Spinal cord (tissue), 9 donors: ENCODE measurements at regions not wholly inside any gene's neighbourhood (a gene's known extent, or its start where the extent isn't known, plus 50 kb on each side); places are given as distances from the start of the nearest gene placed in this dataset.

ENCODE experiments used
- DNase-seq, 6 donors: peaks; one replicate each; pipeline versions ENCODE4 v3.0.0 to v3.0.0-alpha.2; 2013 to 2015; ENCODE audit warnings: low spot score in 6 of 6, low read depth in 4 of 6
- H3K27ac ChIP-seq: one replicate; pipeline ENCODE4 v1.5.1; 2013; ENCODE audit warnings: low read depth, low read length, control low read depth
- H3K27me3 ChIP-seq: one replicate; pipeline ENCODE4 v1.6.1; 2013; ENCODE audit warnings: low read length; ENCODE audit not compliant: control insufficient read depth, insufficient read depth
- H3K36me3 ChIP-seq: one replicate; pipeline ENCODE4 v1.6.1; 2013; ENCODE audit warnings: low read length; ENCODE audit not compliant: control insufficient read depth, insufficient read depth
- H3K4me1 ChIP-seq: one replicate; pipeline ENCODE4 v1.6.1; 2013; ENCODE audit warnings: low read length; ENCODE audit not compliant: control insufficient read depth, insufficient read depth
- H3K4me3 ChIP-seq: one replicate; pipeline ENCODE4 v1.5.1; 2013; ENCODE audit warnings: low read depth, low read length, control low read depth
- H3K9me3 ChIP-seq: one replicate; pipeline ENCODE4 v1.6.1; 2013; ENCODE audit warnings: low read length; ENCODE audit not compliant: control insufficient read depth, insufficient read depth
- WGBS: methylation state at CpG from one replicate; pipeline ENCODE4 v1.1.5; 2013; ENCODE audit warnings: missing lambda C conversion rate; ENCODE audit not compliant: insufficient coverage; 5-methylcytosine and 5-hydroxymethylcytosine counted together
- donor health status: healthy.

DNA sequence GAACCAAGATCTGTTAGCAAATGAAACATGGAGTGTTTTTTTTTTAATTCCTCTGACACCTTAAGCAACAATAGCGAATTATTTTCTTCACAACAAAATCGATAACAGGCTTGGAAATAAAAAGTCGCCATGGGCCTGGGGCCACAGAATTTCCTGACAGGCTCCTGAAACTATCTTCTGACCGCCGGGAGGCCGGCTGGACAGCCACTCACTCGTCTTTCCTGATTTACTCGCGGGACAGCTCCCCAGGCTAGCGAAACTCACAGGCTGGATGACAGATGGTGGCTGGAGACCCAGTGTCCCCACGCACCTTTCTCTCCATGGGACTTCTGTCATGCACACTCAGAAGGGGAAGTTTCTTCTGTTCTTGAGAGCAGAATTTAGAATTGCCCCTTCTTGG lies 143.3 kb upstream of the IRX2 start:
- no peak overlapping the region for H3K27ac ChIP-seq
- WGBS: 83% methylated on average over 11 of the region's 11 CpGs
- peaks cover 2% of the 10 kb centered on the region for H3K4me1 ChIP-seq
- H3K9me3 ChIP-seq: no peaks in the 10 kb centered on the region
- DNase-seq: no peak
- H3K27me3 ChIP-seq: peaks cover 2% of the 10 kb centered on the region
- H3K36me3 ChIP-seq: no peaks in the 10 kb centered on the region
- H3K4me3 ChIP-seq: no peak overlapping the region

DNA sequence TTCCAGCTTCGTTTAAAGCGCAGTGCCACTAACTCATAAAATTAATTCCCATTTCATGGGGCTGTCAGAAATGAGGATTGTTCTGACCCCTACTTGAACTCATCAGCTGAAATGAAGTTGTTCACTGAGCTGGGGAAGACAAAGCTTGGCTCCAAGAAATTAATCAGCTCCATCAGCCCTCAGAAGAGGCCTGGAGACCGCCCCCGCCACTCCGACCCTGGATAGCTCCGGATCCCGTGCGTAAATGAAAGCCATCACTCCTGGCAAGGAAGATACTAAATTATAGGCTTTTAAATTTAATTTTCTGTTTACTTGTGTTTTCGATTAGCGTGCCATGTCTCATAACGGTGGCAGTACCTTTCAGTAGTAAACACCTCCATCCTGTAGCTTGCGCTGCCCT lies 142.8 kb upstream of the IRX2 start:
- peak in 1 of 6 donors; percentile 67 for DNase-seq
- H3K9me3 ChIP-seq: no peaks in the 10 kb centered on the region
- H3K36me3 ChIP-seq: no peaks in the 10 kb centered on the region
- peaks cover 2% of the 10 kb centered on the region for H3K4me1 ChIP-seq
- WGBS: 78% methylated on average over 5 of the region's 12 CpGs
- peaks cover 2% of the 10 kb centered on the region for H3K27me3 ChIP-seq
- H3K4me3 ChIP-seq: no peak overlapping the region
- no peak overlapping the region for H3K27ac ChIP-seq

DNA sequence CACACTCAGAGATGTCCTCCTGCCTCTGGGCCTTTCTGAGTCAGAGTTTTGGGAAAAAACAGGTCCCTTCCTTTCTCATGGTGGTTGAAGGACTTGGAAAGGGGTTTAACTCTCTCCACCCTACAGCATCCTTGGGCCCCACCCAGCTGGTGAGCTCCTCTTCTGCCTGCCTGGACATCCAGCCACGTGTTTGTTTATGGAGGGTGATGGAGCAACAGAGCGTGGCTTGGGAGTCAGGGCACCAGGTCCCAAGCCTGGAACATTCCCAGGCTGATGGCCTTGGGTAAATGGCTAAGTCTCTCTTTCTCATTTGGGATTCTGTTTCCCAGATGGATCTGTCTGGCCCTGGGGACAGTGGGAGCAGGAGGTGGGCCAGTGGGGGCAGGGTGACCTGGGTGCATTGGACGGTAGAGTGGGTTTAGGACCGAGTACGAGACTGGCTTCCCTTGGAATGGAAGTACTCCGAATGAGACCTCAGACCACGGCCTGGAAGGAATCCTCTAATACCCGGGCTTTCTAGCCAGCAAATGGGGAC lies 141.1 kb upstream of the IRX2 start:
- Histone ChIP-seq H3K27ac (no peak overlapping the region), H3K27me3 (peaks cover under 1% of the 10 kb centered on the region), H3K36me3 (no peaks in the 10 kb centered on the region), H3K4me3 (no peak overlapping the region), H3K4me1 (peaks cover 2% of the 10 kb centered on the region), H3K9me3 (no peaks in the 10 kb centered on the region)
- 86% methylated on average over 3 of the region's 8 CpGs for WGBS
- no peak for DNase-seq

DNA sequence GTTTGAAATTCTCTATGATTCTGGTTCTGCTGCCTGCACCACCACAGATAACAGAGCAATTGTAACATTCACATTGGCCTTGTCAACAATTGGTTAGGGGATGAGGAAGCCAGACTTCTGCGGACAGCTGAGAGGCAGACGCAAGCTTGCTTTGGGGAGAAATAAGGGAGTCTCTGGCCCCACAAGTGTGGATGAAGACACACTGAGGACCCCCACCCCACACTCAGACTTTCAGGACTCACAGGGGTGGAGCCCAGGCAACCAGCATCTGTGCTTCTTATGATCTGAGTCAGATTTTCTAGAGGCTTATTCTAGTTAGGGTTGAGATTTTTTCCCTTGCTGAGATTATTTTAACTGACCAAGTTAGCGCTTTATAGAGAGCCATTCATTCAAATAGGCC lies 140.3 kb upstream of the IRX2 start:
- no peaks in the 10 kb centered on the region for H3K9me3 ChIP-seq
- no peak overlapping the region for H3K27ac ChIP-seq
- no CpG with 5 or more reads among the region's 3 CpGs for WGBS
- H3K4me3 ChIP-seq: no peak overlapping the region
- H3K36me3 ChIP-seq: no peaks in the 10 kb centered on the region
- peaks cover 2% of the 10 kb centered on the region for H3K4me1 ChIP-seq
- DNase-seq: no peak
- peaks cover 2% of the 10 kb centered on the region for H3K27me3 ChIP-seq

DNA sequence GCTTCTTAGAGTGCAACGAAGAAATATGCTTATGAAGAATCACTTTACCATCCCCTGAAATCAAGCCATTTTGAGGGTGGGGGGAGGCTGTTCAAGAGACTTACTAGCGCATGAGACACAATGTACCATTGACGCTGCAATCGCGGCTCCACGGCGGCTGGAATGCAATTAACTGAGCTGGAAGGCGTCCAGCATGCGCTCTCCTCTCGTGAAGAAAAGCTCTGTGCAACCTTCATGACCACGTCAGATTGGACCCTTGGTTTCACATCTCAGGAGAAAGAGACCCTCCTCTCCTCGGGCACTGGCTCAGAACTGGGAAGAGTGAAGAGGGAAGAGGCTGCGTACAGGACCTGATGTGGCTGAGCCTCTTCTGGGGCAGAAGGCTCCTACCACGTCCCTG lies 138.5 kb upstream of the IRX2 start:
- peaks cover 2% of the 10 kb centered on the region for H3K27me3 ChIP-seq
- no peak overlapping the region for H3K4me3 ChIP-seq
- DNase-seq: no peak
- WGBS: 74% methylated on average over 9 of the region's 14 CpGs
- H3K4me1 ChIP-seq: peaks cover 2% of the 10 kb centered on the region
- no peaks in the 10 kb centered on the region for H3K36me3 ChIP-seq
- no peaks in the 10 kb centered on the region for H3K9me3 ChIP-seq
- no peak overlapping the region for H3K27ac ChIP-seq

DNA sequence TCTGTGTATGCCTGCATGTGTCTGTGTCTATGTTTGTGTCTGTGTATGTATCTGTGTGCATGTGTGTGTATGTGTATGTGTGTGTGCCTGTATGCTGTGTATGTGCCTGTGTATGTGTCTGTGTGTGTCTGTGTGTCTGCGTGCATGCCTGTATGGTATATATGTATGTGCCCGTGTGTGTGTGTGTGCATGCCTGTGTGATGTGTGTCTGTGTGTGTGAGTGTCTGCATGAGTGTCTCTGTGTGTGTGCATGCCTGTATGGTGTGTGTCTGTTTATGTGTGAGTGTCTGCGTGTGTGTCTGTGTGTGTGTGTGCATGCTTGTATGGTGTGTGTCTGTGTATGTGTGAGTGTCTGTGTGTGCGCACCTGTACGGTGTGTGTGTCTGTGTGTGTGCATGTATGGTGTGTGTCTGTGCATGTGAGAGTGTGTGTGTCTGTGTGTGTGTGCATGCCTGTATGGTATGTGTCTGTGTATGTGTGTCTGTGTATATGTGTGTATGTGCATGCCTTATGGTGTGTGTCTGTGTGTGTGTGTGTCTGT lies 137.1 kb upstream of the IRX2 start:
- H3K4me1 ChIP-seq: peaks cover 2% of the 10 kb centered on the region
- no peak overlapping the region for H3K27ac ChIP-seq
- WGBS: 97% methylated on average over 5 of the region's 5 CpGs
- H3K36me3 ChIP-seq: no peaks in the 10 kb centered on the region
- no peaks in the 10 kb centered on the region for H3K9me3 ChIP-seq
- H3K4me3 ChIP-seq: no peak overlapping the region
- no peak for DNase-seq
- peaks cover 2% of the 10 kb centered on the region for H3K27me3 ChIP-seq

DNA sequence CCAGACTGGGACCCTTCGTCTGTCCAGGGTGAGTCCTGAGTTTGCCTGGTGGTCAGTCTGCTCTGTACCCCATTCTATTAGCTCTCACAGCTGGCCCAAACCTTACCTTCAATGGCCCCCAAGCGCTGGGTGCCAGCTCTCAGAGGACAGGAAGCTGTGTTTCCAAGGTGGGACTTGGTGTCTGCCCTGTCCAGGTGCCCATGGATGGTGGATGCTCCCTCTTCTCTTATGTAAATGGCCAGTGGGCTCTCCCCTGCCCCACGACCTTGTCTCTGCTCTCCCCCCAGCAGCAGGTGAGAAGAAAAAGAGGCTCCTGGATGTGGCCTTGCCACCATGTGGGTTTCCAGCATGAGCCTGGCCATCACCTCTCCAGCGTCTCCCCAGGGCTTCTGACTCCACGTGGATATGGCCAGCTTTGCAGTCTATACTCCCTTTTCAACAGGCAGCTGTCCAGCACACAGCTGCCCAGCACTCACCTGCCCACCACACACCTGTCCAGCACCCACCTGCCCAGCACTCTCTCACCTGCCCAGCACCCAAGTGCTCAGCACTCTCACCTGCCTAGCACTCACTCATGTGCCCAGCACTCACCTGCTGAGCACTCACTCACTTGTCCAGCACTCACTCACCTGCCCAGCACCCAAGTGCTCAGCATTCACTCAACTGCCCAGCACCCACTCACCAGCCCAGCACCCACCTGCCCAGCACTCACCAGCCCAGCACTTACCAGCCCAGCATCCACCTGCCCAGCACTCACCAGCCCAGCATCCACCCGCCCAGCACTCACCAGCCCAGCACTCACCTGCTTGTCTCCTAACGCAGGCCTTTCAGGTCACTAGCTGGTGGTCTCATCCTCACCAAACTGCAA lies 136.2 kb upstream of the IRX2 start:
- WGBS: 82% methylated on average over 5 of the region's 7 CpGs
- no peak for DNase-seq

DNA sequence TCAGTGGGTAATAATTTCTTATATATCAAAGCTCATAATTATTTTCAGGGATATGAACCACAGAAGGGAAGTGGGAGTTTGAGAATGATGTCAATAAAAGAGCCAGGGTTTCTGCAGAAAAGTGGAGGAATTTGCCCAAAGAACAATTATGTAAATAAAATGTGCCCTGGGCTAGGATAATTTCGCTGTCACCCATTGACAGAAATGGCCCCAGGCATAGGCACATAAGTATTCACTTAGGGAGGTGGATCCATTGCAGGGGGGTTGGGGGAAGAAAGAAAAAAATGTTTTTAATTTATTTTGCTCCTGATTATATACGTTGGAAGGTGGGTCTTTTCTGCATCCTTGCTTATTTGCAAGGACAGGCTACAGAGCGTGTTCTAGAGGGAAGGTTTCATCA lies 135.1 kb upstream of the IRX2 start:
- no peak for DNase-seq
- Histone ChIP-seq H3K27ac (no peak overlapping the region), H3K36me3 (no peaks in the 10 kb centered on the region), H3K4me1 (peaks cover 2% of the 10 kb centered on the region), H3K27me3 (peaks cover 2% of the 10 kb centered on the region), H3K4me3 (no peak overlapping the region), H3K9me3 (no peaks in the 10 kb centered on the region)
- WGBS: 91% methylated on average over 1 of the region's 3 CpGs

More for the DNA sequence above, 136.2 kb upstream of the IRX2 start:
- Histone ChIP-seq H3K27me3 (peaks cover 2% of the 10 kb centered on the region), H3K27ac (no peak overlapping the region), H3K4me3 (no peak overlapping the region), H3K4me1 (peaks cover 2% of the 10 kb centered on the region), H3K36me3 (no peaks in the 10 kb centered on the region), H3K9me3 (no peaks in the 10 kb centered on the region)

DNA sequence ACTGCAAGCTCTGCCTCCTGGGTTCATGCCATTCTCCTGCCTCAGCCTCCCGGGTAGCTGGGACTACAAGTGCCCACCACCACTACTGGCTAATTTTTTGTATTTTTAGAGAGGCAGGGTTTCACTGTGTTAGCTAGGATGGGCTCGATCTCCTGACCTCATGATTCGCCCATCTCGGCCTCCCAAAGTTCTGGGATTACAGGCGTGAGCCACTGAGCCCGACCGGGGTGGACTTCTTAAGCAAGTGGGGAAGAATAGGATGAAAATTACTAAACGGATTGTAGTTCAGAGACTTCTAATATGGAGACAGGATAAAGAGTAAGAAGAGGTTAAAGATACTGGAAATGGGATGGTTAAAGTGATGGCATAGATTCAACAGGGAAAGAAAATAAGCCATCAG lies 132.3 kb upstream of the IRX2 start:
- Histone ChIP-seq H3K27ac (no peak overlapping the region), H3K36me3 (no peaks in the 10 kb centered on the region), H3K9me3 (peaks cover 6% of the 10 kb centered on the region), H3K27me3 (peaks cover 2% of the 10 kb centered on the region), H3K4me1 (no peaks in the 10 kb centered on the region), H3K4me3 (no peak overlapping the region)
- 94% methylated on average over 7 of the region's 8 CpGs for WGBS
- DNase-seq: no peak

DNA sequence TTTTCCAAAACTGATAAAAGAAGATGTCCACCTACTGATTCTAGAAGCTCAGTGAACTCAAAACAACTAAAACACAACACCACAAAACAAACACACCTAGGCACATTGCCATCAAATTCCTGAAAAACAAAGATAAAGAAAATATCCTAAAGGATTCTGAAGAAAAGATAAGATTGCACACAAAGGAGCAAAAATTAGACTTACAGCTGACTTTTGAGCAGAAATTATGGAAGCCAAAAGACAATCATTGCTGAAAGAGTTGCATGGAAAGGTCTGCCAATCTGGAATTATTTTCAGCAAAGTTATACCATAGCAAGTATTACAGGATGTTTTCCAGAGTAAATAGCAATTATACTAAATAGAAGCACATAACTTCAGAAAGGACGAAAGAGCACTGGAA lies 128.2 kb upstream of the IRX2 start:
- H3K9me3 ChIP-seq: peaks cover 11% of the 10 kb centered on the region
- WGBS: no CpG with 5 or more reads among the region's 1 CpG
- no peaks in the 10 kb centered on the region for H3K4me1 ChIP-seq
- no peak overlapping the region for H3K4me3 ChIP-seq
- H3K27ac ChIP-seq: no peak overlapping the region
- no peak for DNase-seq
- no peaks in the 10 kb centered on the region for H3K36me3 ChIP-seq
- no peaks in the 10 kb centered on the region for H3K27me3 ChIP-seq
